Retinal pigment epithelial cell (primary cell): ENCODE measurements at regions not wholly inside any gene's neighbourhood (a gene's known extent, or its start where the extent isn't known, plus 50 kb on each side); places are given as distances from the start of the nearest gene placed in this dataset.
"Not testable (repeated sequence)": the region's sequence is repeated elsewhere in the genome, so short reads cannot be mapped to it uniquely, and the experiment has no call there.

Source experiments
- DNase-seq: peaks from one replicate; pipeline ENCODE4 v3.0.0-alpha.2; 2010; ENCODE audit warnings: low read depth
- H3K4me3 ChIP-seq: 2 replicates; pipeline ENCODE4 v1.5.1; 2011; ENCODE audit warnings: mild to moderate bottlenecking, low read length, control low read depth, moderate library complexity
- CTCF ChIP-seq: conservative IDR thresholded peaks from 2 replicates; pipeline ENCODE4 v1.5.1; 2011; ENCODE audit warnings: low read depth, low read length, control low read depth, inconsistent platforms

GRCh38 chr7:53238021-53238605, 202.7 kb downstream of the POM121L12 start:
- TF ChIP-seq CTCF = no peak
- H3K4me3 ChIP-seq = no peak overlapping the region
- no peak for DNase-seq

- not testable (repeated sequence) for H3K4me3 ChIP-seq, DNase-seq
Measured at GRCh38 chr7:53239151-53239550, 203.7 kb downstream of the POM121L12 start.

GRCh38 chr7:53245721-53246120, 210.3 kb downstream of the POM121L12 start:
- H3K4me3 ChIP-seq = no peak overlapping the region
- DNase-seq = no peak
- TF ChIP-seq CTCF = no peak

- no peak for DNase-seq
- TF ChIP-seq CTCF = no peak
- no peak overlapping the region for H3K4me3 ChIP-seq
Measured at GRCh38 chr7:53246957-53247356, 211.5 kb downstream of the POM121L12 start.

GRCh38 chr7:53252539-53252938, 217.1 kb downstream of the POM121L12 start:
- H3K4me3 ChIP-seq = no peak overlapping the region
- no peak for TF ChIP-seq CTCF
- DNase-seq = no peak

- H3K4me3 ChIP-seq = no peak overlapping the region
- DNase-seq = no peak
- no peak for TF ChIP-seq CTCF
Measured at GRCh38 chr7:53272081-53272480, 236.6 kb downstream of the POM121L12 start.

- H3K4me3 ChIP-seq = no peak overlapping the region
- no peak for TF ChIP-seq CTCF
- no peak for DNase-seq
Measured at GRCh38 chr7:53281312-53281711, 245.9 kb downstream of the POM121L12 start.

- H3K4me3 ChIP-seq = no peak overlapping the region
- no peak for TF ChIP-seq CTCF
- no peak for DNase-seq
Measured at GRCh38 chr7:53292341-53292740, 256.9 kb downstream of the POM121L12 start.
